ENCODE measurements at regions not wholly inside any gene's neighbourhood (a gene's known extent, or its start where the extent isn't known, plus 50 kb on each side); places are given as distances from the start of the nearest gene placed in this dataset.

GRCh38 chr12:25382311-25383106, 131.8 kb upstream of the KRAS start:
- TF ChIP-seq CTCF (IDR thresholded peaks at IDR 0.05) (no peak), EP300 (IDR thresholded peaks at IDR 0.05; ENCODE audit: borderline replicate concordance in 1 of 2, low read depth in 1 of 2, low read length in 1 of 2) (no peak), REST (IDR thresholded peaks at IDR 0.05; ENCODE audit: low read depth, low read length) (no peak), TEAD4 (IDR thresholded peaks at IDR 0.05; ENCODE audit: borderline replicate concordance, insufficient read depth) (no peak), FOXJ3 (CRISPR knock-in tag; IDR thresholded peaks at IDR 0.05) (no peak), ZBTB33 (IDR thresholded peaks at IDR 0.05; ENCODE audit: borderline replicate concordance, low read depth) (no peak), GABPA (IDR thresholded peaks at IDR 0.05; ENCODE audit: low read depth) (no peak), RFX5 (IDR thresholded peaks at IDR 0.05; ENCODE audit: low read length) (no peak), JUND (IDR thresholded peaks at IDR 0.05) (no peak), FOXM1 (IDR thresholded peaks at IDR 0.05; ENCODE audit: low read depth) (no peak), SMC3 (IDR thresholded peaks at IDR 0.05; ENCODE audit: low read depth, low read length) (no peak), MAX (IDR thresholded peaks at IDR 0.05; ENCODE audit: low read depth) (no peak), RAD21 (IDR thresholded peaks at IDR 0.05; ENCODE audit: low read length) (no peak)

All from SK-N-SH (cell line).